Ovary (tissue), 3 donors: ENCODE measurements at regions not wholly inside any gene's neighbourhood (a gene's known extent, or its start where the extent isn't known, plus 50 kb on each side); places are given as distances from the start of the nearest gene placed in this dataset.

ENCODE experiments used
- EP300 ChIP-seq: sonication (generic); formaldehyde crosslinking; IDR thresholded peaks from one replicate; pipeline ENCODE4 v1.6.1; 2017; ENCODE audit warnings: antibody characterized with exemption
- POLR2A ChIP-seq: fragments of 450-650 bp; IDR thresholded peaks from one replicate; pipeline ENCODE4 v1.6.1; 2017; ENCODE audit warnings: antibody characterized with exemption, mild to moderate bottlenecking, moderate library complexity
- TF ChIP-seq, protein P1 (sequence below), 3 donors: fragments of 450-650 bp in 2 of 3; fragments of 200-600 bp in 1 of 3; IDR thresholded peaks; one replicate each; pipeline versions ENCODE4 v1.5.1 to v1.8.0; 2016 to 2022; ENCODE audit warnings: antibody characterized with exemption in 3 of 3, mild to moderate bottlenecking in 1 of 3
- donor health status: DM: no; HTN: no; CAD: no.

- TF ChIP-seq, protein P1, sequence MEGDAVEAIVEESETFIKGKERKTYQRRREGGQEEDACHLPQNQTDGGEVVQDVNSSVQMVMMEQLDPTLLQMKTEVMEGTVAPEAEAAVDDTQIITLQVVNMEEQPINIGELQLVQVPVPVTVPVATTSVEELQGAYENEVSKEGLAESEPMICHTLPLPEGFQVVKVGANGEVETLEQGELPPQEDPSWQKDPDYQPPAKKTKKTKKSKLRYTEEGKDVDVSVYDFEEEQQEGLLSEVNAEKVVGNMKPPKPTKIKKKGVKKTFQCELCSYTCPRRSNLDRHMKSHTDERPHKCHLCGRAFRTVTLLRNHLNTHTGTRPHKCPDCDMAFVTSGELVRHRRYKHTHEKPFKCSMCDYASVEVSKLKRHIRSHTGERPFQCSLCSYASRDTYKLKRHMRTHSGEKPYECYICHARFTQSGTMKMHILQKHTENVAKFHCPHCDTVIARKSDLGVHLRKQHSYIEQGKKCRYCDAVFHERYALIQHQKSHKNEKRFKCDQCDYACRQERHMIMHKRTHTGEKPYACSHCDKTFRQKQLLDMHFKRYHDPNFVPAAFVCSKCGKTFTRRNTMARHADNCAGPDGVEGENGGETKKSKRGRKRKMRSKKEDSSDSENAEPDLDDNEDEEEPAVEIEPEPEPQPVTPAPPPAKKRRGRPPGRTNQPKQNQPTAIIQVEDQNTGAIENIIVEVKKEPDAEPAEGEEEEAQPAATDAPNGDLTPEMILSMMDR (IDR thresholded peaks at IDR 0.05), result no peak
- no peak for TF ChIP-seq EP300
- TF ChIP-seq POLR2A, result no peak
These were observed 239.1 kb upstream of the ARID2 start for GRCh38 chr12:45490232-45490881.
